ENCODE measurements at regions not wholly inside any gene's neighbourhood (a gene's known extent, or its start where the extent isn't known, plus 50 kb on each side); places are given as distances from the start of the nearest gene placed in this dataset.

- intact Hi-C loops (cut with DNase I): no loop called here
- 65 to 71% (median 68%) methylated on average over 3 of the region's 3 CpGs for WGBS, 4 donors
- TF ChIP-seq POLR2A (IDR thresholded peaks at IDR 0.05): no peak
- TF ChIP-seq CTCF (IDR thresholded peaks at IDR 0.05): no peak
These were observed 426.1 kb downstream of the EFNB2 start for GRCh38 chr13:106109391-106109791.

GRCh38 chr13:106108346-106108745 lies 427.1 kb downstream of the EFNB2 start:
- Histone ChIP-seq H3K36me3 (replicated peaks in 1 of 2) (no peaks in the 10 kb centered on the region), H3K4me3 (no peak overlapping the region), H3K27ac (no peak overlapping the region), H3K4me1 (replicated peaks in 1 of 2) (no peaks in the 10 kb centered on the region), H3K27me3 (no peaks in the 10 kb centered on the region), H3K9me3 (replicated peaks in 1 of 3) (no peaks in the 10 kb centered on the region)
- TF ChIP-seq POLR2A (IDR thresholded peaks at IDR 0.05): no peak
- TF ChIP-seq CTCF (IDR thresholded peaks at IDR 0.05): no peak
- intact Hi-C loops (cut with DNase I): no loop called here
- no peak for DNase-seq
- WGBS, 4 donors: 81 to 90% (median 89%) methylated on average over 9 of the region's 9 CpGs

More at GRCh38 chr13:106109391-106109791, 426.1 kb downstream of the EFNB2 start:
- H3K36me3 ChIP-seq (replicated peaks in 1 of 2): no peaks in the 10 kb centered on the region
- H3K27me3 ChIP-seq: no peaks in the 10 kb centered on the region
- H3K4me1 ChIP-seq (replicated peaks in 1 of 2): no peaks in the 10 kb centered on the region
- no peak overlapping the region for H3K27ac ChIP-seq
- no peak overlapping the region for H3K4me3 ChIP-seq
- no peak for DNase-seq
- no peaks in the 10 kb centered on the region for H3K9me3 ChIP-seq (replicated peaks in 1 of 3)

- Histone ChIP-seq H3K4me1 (replicated peaks in 1 of 2) (no peaks in the 10 kb centered on the region), H3K36me3 (replicated peaks in 1 of 2) (no peaks in the 10 kb centered on the region), H3K9me3 (replicated peaks in 1 of 3) (no peaks in the 10 kb centered on the region), H3K27me3 (no peaks in the 10 kb centered on the region), H3K4me3 (no peak overlapping the region), H3K27ac (no peak overlapping the region)
- WGBS, 4 donors: 77 to 82% (median 80%) methylated on average over 7 of the region's 7 CpGs
- intact Hi-C loops (cut with DNase I): no loop called here
- no peak for DNase-seq
- TF ChIP-seq CTCF (IDR thresholded peaks at IDR 0.05) (no peak), POLR2A (IDR thresholded peaks at IDR 0.05) (no peak)
These were observed 428.4 kb downstream of the EFNB2 start for GRCh38 chr13:106107061-106107460.

GRCh38 chr13:106105153-106105552 lies 430.3 kb downstream of the EFNB2 start:
- TF ChIP-seq CTCF (IDR thresholded peaks at IDR 0.05): no peak
- TF ChIP-seq POLR2A (IDR thresholded peaks at IDR 0.05): no peak
- H3K36me3 ChIP-seq (replicated peaks in 1 of 2): no peaks in the 10 kb centered on the region
- 79 to 88% (median 82%) methylated on average over 1 of the region's 1 CpG for WGBS, 4 donors
- H3K27ac ChIP-seq: no peak overlapping the region
- intact Hi-C loops (cut with DNase I): no loop called here
- DNase-seq: no peak
- no peak overlapping the region for H3K4me3 ChIP-seq
- no peaks in the 10 kb centered on the region for H3K4me1 ChIP-seq (replicated peaks in 1 of 2)
- H3K27me3 ChIP-seq: no peaks in the 10 kb centered on the region
- no peaks in the 10 kb centered on the region for H3K9me3 ChIP-seq (replicated peaks in 1 of 3)
